ENCODE measurements at regions not wholly inside any gene's neighbourhood (a gene's known extent, or its start where the extent isn't known, plus 50 kb on each side); places are given as distances from the start of the nearest gene placed in this dataset.

GRCh38 chr2:62296034-62296831 lies 100.3 kb downstream of the B3GNT2 start:
- TF ChIP-seq CTCF (IDR thresholded peaks at IDR 0.05) = no peak
- no peak overlapping the region for H3K4me3 ChIP-seq (ENCODE audit: low read depth in 1 of 2, low read length in 1 of 2)
- no peaks in the 10 kb centered on the region for H3K9me3 ChIP-seq
- H3K27me3 ChIP-seq = no peaks in the 10 kb centered on the region
- H3K27ac ChIP-seq = no peak overlapping the region
- peaks cover 0 to 5% of the 10 kb centered on the region in 2 experiments for H3K4me1 ChIP-seq (ENCODE audit: control insufficient read depth in 1 of 2, insufficient read depth in 1 of 2, low read depth in 1 of 2, low read length in 1 of 2)
- no peaks in the 10 kb centered on the region for H3K36me3 ChIP-seq

GRCh38 chr2:62293490-62294271 lies 97.8 kb downstream of the B3GNT2 start:
- no peak for TF ChIP-seq CTCF (IDR thresholded peaks at IDR 0.05)
- no peaks in the 10 kb centered on the region for H3K9me3 ChIP-seq

GRCh38 chr2:62293151-62293489 lies 97.2 kb downstream of the B3GNT2 start:
- TF ChIP-seq CTCF (IDR thresholded peaks at IDR 0.05) = no peak
- H3K27me3 ChIP-seq = no peaks in the 10 kb centered on the region
- no peak overlapping the region for H3K4me3 ChIP-seq (ENCODE audit: low read depth in 1 of 2, low read length in 1 of 2)
- no peaks in the 10 kb centered on the region for H3K36me3 ChIP-seq
- H3K9me3 ChIP-seq = no peaks in the 10 kb centered on the region
- no peaks in the 10 kb centered on the region for H3K4me1 ChIP-seq (ENCODE audit: control insufficient read depth in 1 of 2, insufficient read depth in 1 of 2, low read depth in 1 of 2, low read length in 1 of 2)
- no peak overlapping the region for H3K27ac ChIP-seq

More at GRCh38 chr2:62293490-62294271, 97.8 kb downstream of the B3GNT2 start:
- no peaks in the 10 kb centered on the region for H3K4me1 ChIP-seq (ENCODE audit: control insufficient read depth in 1 of 2, insufficient read depth in 1 of 2, low read depth in 1 of 2, low read length in 1 of 2)
- no peak overlapping the region for H3K27ac ChIP-seq
- no peaks in the 10 kb centered on the region for H3K36me3 ChIP-seq
- H3K4me3 ChIP-seq (ENCODE audit: low read depth in 1 of 2, low read length in 1 of 2) = no peak overlapping the region
- no peaks in the 10 kb centered on the region for H3K27me3 ChIP-seq

- H3K4me1 ChIP-seq (ENCODE audit: control insufficient read depth in 1 of 2, insufficient read depth in 1 of 2, low read depth in 1 of 2, low read length in 1 of 2) = no peaks in the 10 kb centered on the region
- H3K9me3 ChIP-seq = no peaks in the 10 kb centered on the region
- no peak overlapping the region for H3K27ac ChIP-seq
- TF ChIP-seq CTCF (IDR thresholded peaks at IDR 0.05) = no peak
- H3K36me3 ChIP-seq = no peaks in the 10 kb centered on the region
- H3K27me3 ChIP-seq = no peaks in the 10 kb centered on the region
- no peak overlapping the region for H3K4me3 ChIP-seq (ENCODE audit: low read depth in 1 of 2, low read length in 1 of 2)
Measured at GRCh38 chr2:62292190-62292589, 96.3 kb downstream of the B3GNT2 start.

GRCh38 chr2:62291517-62292137 lies 95.7 kb downstream of the B3GNT2 start:
- Histone ChIP-seq H3K9me3 (no peaks in the 10 kb centered on the region), H3K4me1 (ENCODE audit: control insufficient read depth in 1 of 2, insufficient read depth in 1 of 2, low read depth in 1 of 2, low read length in 1 of 2) (no peaks in the 10 kb centered on the region), H3K4me3 (ENCODE audit: low read depth in 1 of 2, low read length in 1 of 2) (no peak overlapping the region), H3K36me3 (no peaks in the 10 kb centered on the region), H3K27me3 (no peaks in the 10 kb centered on the region), H3K27ac (no peak overlapping the region)
- TF ChIP-seq CTCF (IDR thresholded peaks at IDR 0.05) = no peak

Data from neutrophil (primary cell).